KMS-11 (cell line): ENCODE measurements at regions not wholly inside any gene's neighbourhood (a gene's known extent, or its start where the extent isn't known, plus 50 kb on each side); places are given as distances from the start of the nearest gene placed in this dataset.

ENCODE experiments used
- H2AFZ ChIP-seq: fragments of 200-600 bp; sonication (generic); 2 replicates; pipeline ENCODE4 v1.6.1; 2016; ENCODE audit warnings: antibody characterized with exemption, mixed run types, low read depth
- H3K27ac ChIP-seq: fragments of 200-600 bp; sonication (generic); 2 replicates; pipeline ENCODE4 v1.6.1; 2016; ENCODE audit warnings: mild to moderate bottlenecking, mixed run types
- H3K27me3 ChIP-seq: fragments of 200-600 bp; sonication (generic); 2 replicates; pipeline ENCODE4 v1.6.1; 2017; ENCODE audit warnings: mild to moderate bottlenecking, low read depth, mixed run types, moderate library complexity; ENCODE audit not compliant: insufficient read depth
- H3K36me3 ChIP-seq: fragments of 200-600 bp; sonication (generic); 2 replicates; pipeline ENCODE4 v1.6.1; 2017; ENCODE audit warnings: mild to moderate bottlenecking, mixed run types; ENCODE audit not compliant: insufficient read depth
- H3K4me1 ChIP-seq: fragments of 200-600 bp; sonication (generic); 2 replicates; pipeline ENCODE4 v1.6.1; 2016; ENCODE audit warnings: mild to moderate bottlenecking, low read depth, mixed run types; ENCODE audit not compliant: poor library complexity, severe bottlenecking
- H3K4me2 ChIP-seq: fragments of 200-600 bp; sonication (generic); 2 replicates; pipeline ENCODE4 v1.7.0; 2016; ENCODE audit warnings: mild to moderate bottlenecking, mixed run types
- H3K4me3 ChIP-seq: fragments of 200-600 bp; sonication (generic); IDR thresholded peaks from 2 replicates; pipeline ENCODE4 v1.6.1; 2017; ENCODE audit warnings: low read depth, low read length, mixed read lengths; ENCODE audit not compliant: insufficient read depth
- H3K79me2 ChIP-seq: fragments of 200-600 bp; sonication (generic); 2 replicates; pipeline ENCODE4 v1.6.1; 2016; ENCODE audit warnings: low read depth, mixed run types; ENCODE audit not compliant: insufficient read depth
- H3K9ac ChIP-seq: fragments of 200-600 bp; sonication (generic); 2 replicates; pipeline ENCODE4 v1.6.1; 2016; ENCODE audit warnings: mild to moderate bottlenecking, mixed run types
- H4K20me1 ChIP-seq: fragments of 200-600 bp; sonication (generic); 2 replicates; pipeline ENCODE4 v1.6.1; 2016; ENCODE audit warnings: mild to moderate bottlenecking, mixed run types; ENCODE audit not compliant: insufficient read depth
- CTCF ChIP-seq: fragments of 200-600 bp; sonication (generic); conservative IDR thresholded peaks from 2 replicates; pipeline ENCODE4 v1.6.1; 2017; ENCODE audit warnings: low read depth, mild to moderate bottlenecking, antibody characterized with exemption, low read length, moderate library complexity, mixed read lengths

- no peak overlapping the region for H3K27ac ChIP-seq
- no peak overlapping the region for H3K4me3 ChIP-seq
- H3K27me3 ChIP-seq = no peaks in the 10 kb centered on the region
- no peak overlapping the region for H3K9ac ChIP-seq
- TF ChIP-seq CTCF = no peak
- H3K4me2 ChIP-seq = no peak overlapping the region
- H3K79me2 ChIP-seq = no peaks in the 10 kb centered on the region
- no peaks in the 10 kb centered on the region for H4K20me1 ChIP-seq
- H3K36me3 ChIP-seq = no peaks in the 10 kb centered on the region
- H2AFZ ChIP-seq = no peak overlapping the region
- H3K4me1 ChIP-seq = no peaks in the 10 kb centered on the region
These were observed 305.9 kb downstream of the PMP22 start for GRCh38 chr17:14959106-14959648.

GRCh38 chr17:14953405-14953804 lies 311.7 kb downstream of the PMP22 start:
- Histone ChIP-seq H3K79me2 (no peaks in the 10 kb centered on the region), H4K20me1 (no peaks in the 10 kb centered on the region), H3K4me3 (no peak overlapping the region), H2AFZ (no peak overlapping the region), H3K4me1 (no peaks in the 10 kb centered on the region), H3K9ac (no peak overlapping the region), H3K4me2 (no peak overlapping the region), H3K36me3 (no peaks in the 10 kb centered on the region), H3K27ac (no peak overlapping the region), H3K27me3 (no peaks in the 10 kb centered on the region)
- no peak for TF ChIP-seq CTCF

DNA sequence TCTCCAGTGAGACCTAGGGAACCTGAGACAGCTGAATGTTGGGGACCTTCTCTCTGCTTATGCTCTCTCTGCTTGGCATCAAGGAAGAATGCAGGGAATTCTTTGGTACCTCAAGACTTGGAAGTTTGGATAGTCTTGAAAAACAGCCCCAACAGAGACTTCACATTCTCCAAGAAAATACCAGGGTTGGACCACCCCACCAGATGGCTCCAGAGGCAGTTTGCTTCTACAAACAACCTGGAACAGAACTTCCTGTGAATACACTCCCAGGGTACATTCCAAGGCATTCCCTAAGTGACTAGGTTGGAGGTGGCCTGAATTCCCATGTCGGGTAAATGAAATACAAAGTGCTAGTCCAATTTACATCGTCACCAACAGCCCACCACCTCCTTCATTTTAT lies 314.4 kb downstream of the PMP22 start:
- Histone ChIP-seq H3K9ac (no peak overlapping the region), H3K36me3 (no peaks in the 10 kb centered on the region), H3K4me2 (no peak overlapping the region), H3K4me3 (no peak overlapping the region), H3K27ac (no peak overlapping the region), H3K79me2 (no peaks in the 10 kb centered on the region), H2AFZ (no peak overlapping the region), H3K4me1 (no peaks in the 10 kb centered on the region), H4K20me1 (no peaks in the 10 kb centered on the region), H3K27me3 (no peaks in the 10 kb centered on the region)
- TF ChIP-seq CTCF = no peak

DNA sequence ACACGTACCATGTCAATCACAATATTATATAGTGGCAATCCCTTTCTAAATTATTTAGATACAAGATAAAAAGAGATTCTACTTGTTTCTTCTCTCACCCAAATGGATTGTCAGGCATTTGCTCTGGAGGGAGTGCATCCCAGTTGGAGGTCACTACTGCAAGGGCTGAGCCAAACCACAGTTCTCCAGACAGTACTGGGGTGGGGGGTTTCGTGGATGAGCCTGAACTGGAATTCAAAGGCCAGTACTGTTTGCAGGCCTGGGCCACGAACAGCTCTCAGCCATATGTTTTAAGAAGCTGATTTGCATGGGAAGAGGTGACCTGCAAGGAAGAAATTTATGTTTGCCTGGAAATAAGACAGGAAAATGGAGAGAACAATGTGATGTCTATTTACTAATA lies 314.9 kb downstream of the PMP22 start:
- H3K27me3 ChIP-seq = no peaks in the 10 kb centered on the region
- H3K4me2 ChIP-seq = no peak overlapping the region
- no peak for TF ChIP-seq CTCF
- H3K9ac ChIP-seq = no peak overlapping the region
- H3K4me3 ChIP-seq = no peak overlapping the region
- H3K4me1 ChIP-seq = no peaks in the 10 kb centered on the region
- no peak overlapping the region for H3K27ac ChIP-seq
- no peaks in the 10 kb centered on the region for H3K79me2 ChIP-seq
- no peaks in the 10 kb centered on the region for H3K36me3 ChIP-seq
- no peak overlapping the region for H2AFZ ChIP-seq
- H4K20me1 ChIP-seq = no peaks in the 10 kb centered on the region
